CD14-positive monocyte (primary cell): ENCODE measurements at regions not wholly inside any gene's neighbourhood (a gene's known extent, or its start where the extent isn't known, plus 50 kb on each side); places are given as distances from the start of the nearest gene placed in this dataset.

Experiments used
- DNase-seq, 3 donors: peaks; one replicate each; pipeline ENCODE4 v3.0.0-alpha.2; 2011 to 2022
- H2AFZ ChIP-seq: 2 replicates; pipeline ENCODE4 v1.6.0; 2012; ENCODE audit warnings: mild to moderate bottlenecking, low read depth, low read length, inconsistent platforms; ENCODE audit not compliant: insufficient read depth, poor library complexity, severe bottlenecking
- H3K27ac ChIP-seq, 2 donors: 1 replicate in 1 of 2; 2 replicates in 1 of 2; pipeline ENCODE4 v1.5.1; 2012 to 2013; ENCODE audit warnings: low read length in 2 of 2, control low read depth in 1 of 2, inconsistent platforms in 1 of 2, low read depth in 1 of 2, mild to moderate bottlenecking in 1 of 2
- H3K27me3 ChIP-seq, 2 donors: one replicate each; pipeline versions ENCODE4 v1.6.0 to v1.6.1; 2011 to 2013; ENCODE audit warnings: low read length in 2 of 2; ENCODE audit not compliant: control insufficient read depth in 2 of 2, insufficient read depth in 2 of 2
- H3K36me3 ChIP-seq, 2 donors: replicated peaks in 1 of 2; 1 replicate in 1 of 2; 2 replicates in 1 of 2; pipeline versions ENCODE4 v1.5.1 to v1.6.1; 2012 to 2013; ENCODE audit warnings: low read length in 2 of 2, control low read depth in 1 of 2, inconsistent platforms in 1 of 2, mild to moderate bottlenecking in 1 of 2; ENCODE audit not compliant: insufficient read depth in 2 of 2, control insufficient read depth in 1 of 2
- H3K4me1 ChIP-seq, 2 donors: 1 replicate in 1 of 2; 2 replicates in 1 of 2; pipeline versions ENCODE4 v1.5.1 to v1.6.1; 2012 to 2013; ENCODE audit warnings: low read length in 2 of 2, control low read depth in 1 of 2, inconsistent platforms in 1 of 2, mild to moderate bottlenecking in 1 of 2, moderate library complexity in 1 of 2; ENCODE audit not compliant: insufficient read depth in 2 of 2, control insufficient read depth in 1 of 2
- H3K4me2 ChIP-seq: replicated peaks from 2 replicates; pipeline ENCODE3; 2012; ENCODE audit warnings: low read length, moderate library complexity, mild to moderate bottlenecking; ENCODE audit not compliant: poor library complexity, severe bottlenecking; ENCODE audit errors: extremely low read depth
- H3K4me3 ChIP-seq, 3 experiments: fragments of 200-600 bp in 1 of 3; sonication (generic) in 1 of 3; replicated peaks in 1 of 3; 1 replicate in 2 of 3; 2 replicates in 1 of 3; pipeline ENCODE4 v1.5.1; 2011 to 2013; ENCODE audit warnings: low read length in 3 of 3, mild to moderate bottlenecking in 3 of 3, control low read depth in 2 of 3, low read depth in 2 of 3, inconsistent platforms in 1 of 3, moderate library complexity in 1 of 3
- H3K79me2 ChIP-seq: 2 replicates; pipeline ENCODE4 v1.6.0; 2012; ENCODE audit warnings: mild to moderate bottlenecking, control low read depth, inconsistent platforms, low read length, moderate library complexity; ENCODE audit not compliant: insufficient read depth
- H3K9ac ChIP-seq: 2 replicates; pipeline ENCODE4 v1.6.0; 2017; ENCODE audit warnings: low read length, mild to moderate bottlenecking; ENCODE audit not compliant: insufficient read depth, poor library complexity, severe bottlenecking
- H3K9me3 ChIP-seq, 2 donors: replicated peaks in 1 of 2; 1 replicate in 1 of 2; 2 replicates in 1 of 2; pipeline versions ENCODE4 v1.5.1 to v1.6.1; 2012 to 2013; ENCODE audit warnings: low read length in 2 of 2, control low read depth in 1 of 2; ENCODE audit not compliant: control insufficient read depth in 1 of 2, insufficient read depth in 1 of 2
- H4K20me1 ChIP-seq: 2 replicates; pipeline ENCODE4 v1.6.0; 2012; ENCODE audit warnings: mild to moderate bottlenecking, low read length, control low read depth, moderate library complexity; ENCODE audit not compliant: insufficient read depth
- H3K27ac Mint-ChIP-seq, 7 donors: one replicate each; pipeline ENCODE4 v1.8.0; 2020; ENCODE audit warnings: mild to moderate bottlenecking in 7 of 7, mixed read lengths in 7 of 7, moderate library complexity in 6 of 7, inconsistent platforms in 2 of 7
- H3K27me3 Mint-ChIP-seq, 3 donors: one replicate each; pipeline ENCODE4 v1.8.0; 2021 to 2022; ENCODE audit warnings: low read depth in 3 of 3, mild to moderate bottlenecking in 3 of 3, mixed read lengths in 3 of 3, moderate library complexity in 3 of 3, inconsistent platforms in 1 of 3
- H3K36me3 Mint-ChIP-seq, 2 donors: one replicate each; pipeline ENCODE4 v1.8.0; 2020; ENCODE audit warnings: mixed read lengths in 2 of 2, inconsistent platforms in 1 of 2, mild to moderate bottlenecking in 1 of 2
- H3K4me1 Mint-ChIP-seq: one replicate; pipeline ENCODE4 v1.8.0; 2020; ENCODE audit warnings: mild to moderate bottlenecking, mixed read lengths
- H3K4me3 Mint-ChIP-seq, 2 donors: one replicate each; pipeline ENCODE4 v1.8.0; 2020; ENCODE audit warnings: mild to moderate bottlenecking in 2 of 2, mixed read lengths in 2 of 2, moderate library complexity in 1 of 2
- H3K9me3 Mint-ChIP-seq, 7 donors: one replicate each; pipeline ENCODE4 v1.8.0; 2020 to 2022; ENCODE audit warnings: mixed read lengths in 7 of 7, mild to moderate bottlenecking in 6 of 7, moderate library complexity in 6 of 7, inconsistent platforms in 2 of 7
- CTCF ChIP-seq: fragments of 200-600 bp; IDR thresholded peaks from one replicate; pipeline ENCODE4 v1.8.0; 2022; ENCODE audit warnings: antibody characterized with exemption, mild to moderate bottlenecking
- WGBS: methylation state at CpG from one replicate; pipeline ENCODE4 v1.1.5; 2013; ENCODE audit warnings: missing lambda C conversion rate; ENCODE audit not compliant: insufficient coverage; 5-methylcytosine and 5-hydroxymethylcytosine counted together
- intact Hi-C, 2 donors: fragments of 100-400 bp; cut with micrococcal nuclease; formaldehyde crosslinking; loops; one replicate each; pipeline versions ENCODE4 v1.15.0 to v1.15.1; 2023

- Histone ChIP-seq H4K20me1 (no peaks in the 10 kb centered on the region), H2AFZ (peak overlapping the region; percentile 77), H3K9me3 (no peaks in the 10 kb centered on the region), H3K4me2 (peak overlapping the region; percentile 71), H3K9ac (no peak overlapping the region), H3K27ac (peak overlapping the region in 1 of 2 donors; percentile 77), H3K79me2 (no peaks in the 10 kb centered on the region), H3K4me3 (peak overlapping the region in 1 of 3 experiments; percentile 74), H3K4me1 (peaks cover 15 to 17% of the 10 kb centered on the region in 2 donors), H3K36me3 (no peaks in the 10 kb centered on the region), H3K27me3 (no peaks in the 10 kb centered on the region)
- TF ChIP-seq CTCF: no peak
- no peaks in the 10 kb centered on the region for H3K9me3 Mint-ChIP-seq
- H3K36me3 Mint-ChIP-seq: no peaks in the 10 kb centered on the region
- intact Hi-C loops: no loop called here
- peaks cover 2% of the 10 kb centered on the region in 3 donors for H3K27me3 Mint-ChIP-seq
- 98% methylated on average over 6 of the region's 12 CpGs for WGBS
- H3K4me1 Mint-ChIP-seq: peaks cover 14% of the 10 kb centered on the region
- DNase-seq: peak in 1 of 3 donors; percentile 13
- no peak overlapping the region for H3K4me3 Mint-ChIP-seq
- peak overlapping the region in 6 of 7 donors; percentile 2 to 92 (median 70) for H3K27ac Mint-ChIP-seq
Observed at GRCh38 chr9:91502913-91503672, 79.5 kb upstream of the NFIL3 start.

GRCh38 chr9:91502475-91502874, 78.8 kb upstream of the NFIL3 start:
- Histone ChIP-seq H3K9ac (no peak overlapping the region), H3K27me3 (no peaks in the 10 kb centered on the region), H3K9me3 (no peaks in the 10 kb centered on the region), H3K36me3 (no peaks in the 10 kb centered on the region), H3K4me3 (no peak overlapping the region), H2AFZ (no peak overlapping the region), H3K4me1 (peaks cover 15 to 17% of the 10 kb centered on the region in 2 donors), H3K27ac (no peak overlapping the region), H3K4me2 (no peak overlapping the region), H4K20me1 (no peaks in the 10 kb centered on the region), H3K79me2 (no peaks in the 10 kb centered on the region)
- no peak for TF ChIP-seq CTCF
- no peak overlapping the region for H3K4me3 Mint-ChIP-seq
- peaks cover 2% of the 10 kb centered on the region in 3 donors for H3K27me3 Mint-ChIP-seq
- WGBS: 97% methylated on average over 5 of the region's 6 CpGs
- H3K36me3 Mint-ChIP-seq: no peaks in the 10 kb centered on the region
- H3K9me3 Mint-ChIP-seq: no peaks in the 10 kb centered on the region
- DNase-seq: no peak
- H3K27ac Mint-ChIP-seq: no peak overlapping the region
- intact Hi-C loops: no loop called here
- H3K4me1 Mint-ChIP-seq: peaks cover 14% of the 10 kb centered on the region
